ENCODE measurements at regions not wholly inside any gene's neighbourhood (a gene's known extent, or its start where the extent isn't known, plus 50 kb on each side); places are given as distances from the start of the nearest gene placed in this dataset.
"Not testable (repeated sequence)": the region's sequence is repeated elsewhere in the genome, so short reads cannot be mapped to it uniquely, and the experiment has no call there.

DNA sequence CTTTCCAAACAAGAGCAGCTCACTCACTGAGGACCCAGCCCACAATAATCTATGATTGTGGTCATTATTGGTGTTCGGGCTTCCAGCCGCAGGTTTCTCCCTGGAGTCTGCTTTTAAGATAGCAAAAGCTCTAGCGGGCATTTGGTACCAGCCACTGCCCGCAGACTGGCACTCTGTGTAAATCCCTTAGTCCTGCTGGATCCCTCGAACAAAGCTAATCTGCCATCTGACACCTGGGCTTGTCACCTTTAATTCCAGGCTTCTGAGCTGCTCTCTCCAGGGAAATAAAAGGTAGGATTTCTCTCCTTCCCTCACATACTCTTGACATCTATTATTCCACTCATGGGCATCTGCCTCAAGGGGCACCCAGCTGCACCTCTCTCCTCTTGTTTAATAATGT lies 158.7 kb downstream of the PDCD6IP start:
- no peak for DNase-seq

DNA sequence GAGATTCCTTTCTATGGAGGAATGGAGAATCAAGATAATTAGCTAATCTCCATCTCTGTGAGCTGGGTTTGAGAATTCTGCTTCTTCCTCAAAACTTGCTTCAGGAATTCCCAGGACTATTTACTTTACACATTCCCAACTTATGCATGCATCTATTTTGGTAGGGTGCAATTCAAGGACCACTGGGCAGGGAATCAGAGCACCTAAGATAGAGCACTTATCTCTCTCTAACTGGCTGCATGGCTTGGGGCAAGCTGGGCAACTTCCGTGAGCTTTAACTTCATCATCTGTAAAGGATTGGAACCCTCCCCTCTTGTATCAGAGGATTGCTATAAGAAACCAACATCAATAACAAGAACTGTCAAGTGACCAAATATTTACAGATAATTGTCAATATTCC lies 160.2 kb downstream of the PDCD6IP start:
- DNase-seq: no peak

DNA sequence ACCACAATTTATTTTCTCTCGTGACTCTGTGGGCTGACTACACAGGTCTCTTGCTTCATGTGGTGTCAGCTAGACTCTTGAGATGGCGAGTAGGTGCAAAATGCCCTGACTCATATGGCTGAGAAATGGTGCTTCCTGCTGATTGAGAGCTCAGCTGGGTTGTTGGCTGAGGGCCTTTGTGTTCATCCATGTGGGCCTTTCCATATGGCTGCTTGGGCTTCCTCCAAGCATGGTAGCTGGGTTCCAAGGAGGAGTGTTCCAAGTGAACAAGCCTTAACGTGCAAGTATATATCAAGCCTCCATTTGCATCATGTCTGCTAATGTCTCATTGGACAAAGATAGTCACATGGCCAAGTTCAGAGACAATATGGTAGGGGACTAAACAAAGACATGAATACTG lies 164.0 kb downstream of the PDCD6IP start:
- DNase-seq: no peak

DNA sequence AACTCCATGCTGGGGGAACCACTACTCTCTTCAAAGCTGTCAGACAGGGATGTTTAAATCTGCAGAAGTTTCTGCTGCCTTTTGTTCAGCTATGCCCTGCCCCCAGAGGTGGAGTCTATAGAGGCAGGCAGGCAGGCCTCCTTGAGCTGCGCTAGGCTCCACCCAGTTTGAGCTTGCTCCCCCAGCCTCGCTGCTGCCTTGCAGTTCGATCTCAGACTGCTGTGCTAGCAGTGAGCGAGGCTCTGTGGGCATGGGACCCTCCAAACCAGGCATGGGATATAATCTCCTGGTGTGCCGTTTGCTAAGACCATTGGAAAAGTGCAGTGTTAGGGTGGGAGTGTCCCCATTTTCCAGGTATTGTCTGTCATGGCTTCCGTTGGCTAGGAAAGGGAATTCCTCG lies 171.8 kb downstream of the PDCD6IP start:
- not testable (repeated sequence) for DNase-seq

DNA sequence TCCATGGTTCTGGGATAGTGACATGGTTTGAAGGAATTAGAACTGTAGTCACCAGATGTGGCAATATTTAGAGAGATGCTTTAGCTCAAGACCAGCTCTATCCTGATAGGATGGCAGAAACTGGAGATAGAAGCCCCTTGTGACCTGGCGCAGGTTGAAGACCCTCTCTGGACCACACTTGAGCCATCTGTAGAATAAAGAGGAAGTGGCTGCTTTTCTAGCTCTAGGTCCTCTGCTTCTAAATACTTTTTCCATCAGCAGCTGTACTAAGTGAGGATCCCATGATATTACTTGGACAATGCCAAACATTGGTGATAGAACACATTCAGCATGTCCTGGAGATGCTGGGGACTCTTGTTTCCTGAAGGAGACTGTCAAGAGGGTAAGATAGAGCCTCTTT lies 172.6 kb downstream of the PDCD6IP start:
- DNase-seq: no peak

DNA sequence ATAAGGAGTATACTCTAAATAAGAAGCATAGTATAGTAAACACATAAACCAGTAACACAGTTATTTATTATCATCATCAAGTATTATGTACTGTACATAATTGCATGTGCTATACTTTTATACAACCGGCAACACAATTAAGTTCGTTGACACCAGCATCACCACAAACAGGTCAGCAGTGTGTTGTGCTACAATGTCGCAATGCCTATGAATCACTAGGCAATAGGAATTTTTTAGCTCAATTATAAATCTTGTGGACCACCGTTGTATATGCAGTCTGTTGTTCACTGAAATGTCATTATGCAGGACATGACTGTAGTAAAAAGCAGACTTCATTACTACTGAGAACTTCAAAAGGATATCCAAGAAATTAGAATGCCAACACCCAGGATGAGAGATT lies 177.0 kb downstream of the PDCD6IP start:
- no peak for DNase-seq

DNA sequence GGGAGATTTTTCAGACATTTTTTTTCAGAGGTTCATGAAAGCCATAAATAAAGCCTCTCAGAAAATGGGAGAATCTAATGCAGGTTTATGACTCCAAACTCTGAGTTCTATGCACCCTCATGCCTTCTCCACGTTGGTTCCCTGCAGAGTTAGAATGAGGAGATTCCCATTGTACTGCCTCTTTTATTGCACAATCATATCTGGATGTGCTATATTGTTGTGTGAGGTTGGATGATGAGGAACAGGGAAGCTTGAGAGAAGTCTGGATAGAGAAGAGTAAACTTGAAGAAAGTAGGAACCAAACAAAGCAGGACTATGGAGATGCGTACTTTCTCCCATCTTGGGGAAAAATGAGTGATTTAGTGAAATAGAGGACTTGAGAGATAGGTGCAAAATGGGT lies 178.8 kb downstream of the PDCD6IP start:
- no peak for DNase-seq

DNA sequence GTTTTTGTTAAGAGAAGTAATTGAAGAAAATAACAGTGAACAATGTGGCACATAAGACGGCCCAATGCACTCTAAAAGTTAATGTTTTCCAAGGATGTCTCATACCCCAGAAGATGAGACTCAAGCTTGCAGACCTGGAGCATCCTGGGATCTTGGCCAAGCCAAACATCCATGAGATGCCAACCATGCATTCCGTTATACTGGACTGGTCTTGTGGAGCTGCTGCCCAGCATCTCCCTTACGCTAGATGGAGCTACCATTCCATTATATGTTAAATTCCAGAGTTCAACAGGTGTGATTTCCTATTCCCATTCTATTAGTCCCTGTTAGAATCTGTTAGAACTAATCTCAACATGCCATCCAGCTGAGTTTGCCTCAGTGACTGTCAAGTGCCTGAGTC lies 181.8 kb downstream of the PDCD6IP start:
- DNase-seq: peak; percentile 2

DNA sequence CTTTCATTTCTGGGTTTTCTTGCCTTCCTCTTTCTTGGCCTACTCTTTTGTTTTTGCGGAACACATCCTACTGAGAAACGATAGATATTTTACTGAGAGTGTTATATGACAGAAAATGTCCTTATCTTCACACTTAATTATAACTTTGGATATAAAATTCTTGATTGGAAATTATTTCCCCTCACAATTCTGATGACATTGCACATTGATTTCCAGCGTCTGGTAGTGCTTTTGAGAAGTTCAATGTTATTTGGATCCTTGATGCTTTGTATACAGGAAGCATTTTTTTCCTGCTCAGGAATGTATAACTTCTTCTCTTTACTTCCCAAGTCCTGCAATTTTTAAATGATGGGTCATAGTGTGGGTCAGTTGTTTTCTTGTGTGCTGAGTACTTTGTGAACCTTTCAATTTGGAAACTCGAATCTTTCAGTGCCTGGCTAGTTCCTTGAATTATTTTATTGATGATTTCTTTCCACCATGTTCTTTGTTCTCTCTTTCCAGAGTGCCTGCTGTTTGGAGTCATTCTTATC lies 183.9 kb downstream of the PDCD6IP start:
- no peak for DNase-seq

DNA sequence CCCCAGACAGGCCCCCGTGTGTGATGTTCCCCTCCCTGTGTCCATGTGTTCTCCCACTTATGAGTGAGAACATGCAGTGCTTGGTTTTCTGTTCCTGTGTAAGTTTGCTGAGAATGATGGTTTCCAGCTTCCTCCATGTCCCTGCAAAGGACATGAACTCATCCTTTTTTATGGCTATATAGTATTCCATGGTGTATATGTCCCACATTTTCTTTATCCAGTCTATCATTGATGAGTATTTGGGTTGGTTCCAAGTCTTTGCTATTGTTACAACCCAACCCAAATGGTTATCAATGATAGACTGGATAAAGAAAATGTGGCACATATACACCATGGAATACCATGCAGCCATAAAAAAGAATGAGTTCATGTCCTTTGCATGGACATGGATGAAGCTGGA lies 184.5 kb downstream of the PDCD6IP start:
- DNase-seq: not testable (repeated sequence)

DNA sequence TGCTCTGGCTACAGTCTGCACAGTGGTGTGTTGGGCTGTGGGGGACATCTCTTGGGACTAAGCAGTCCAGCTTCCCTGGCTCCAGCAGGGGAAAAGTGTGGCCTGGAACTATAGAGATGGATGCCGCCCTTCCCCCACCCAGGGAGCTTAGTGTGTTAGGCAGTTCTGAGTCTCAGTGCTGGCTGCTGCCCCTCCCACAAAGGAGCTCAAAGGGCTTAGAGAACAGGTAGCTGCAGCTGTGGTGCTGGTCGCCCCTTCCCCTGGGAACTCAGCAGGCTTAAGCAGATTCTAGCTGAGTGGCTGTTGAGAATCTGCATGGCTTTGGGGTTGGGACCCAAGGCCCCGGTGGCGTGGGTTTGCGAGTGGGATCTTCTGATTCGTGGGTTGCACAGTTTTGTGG lies 190.8 kb downstream of the PDCD6IP start:
- DNase-seq: no peak

DNA sequence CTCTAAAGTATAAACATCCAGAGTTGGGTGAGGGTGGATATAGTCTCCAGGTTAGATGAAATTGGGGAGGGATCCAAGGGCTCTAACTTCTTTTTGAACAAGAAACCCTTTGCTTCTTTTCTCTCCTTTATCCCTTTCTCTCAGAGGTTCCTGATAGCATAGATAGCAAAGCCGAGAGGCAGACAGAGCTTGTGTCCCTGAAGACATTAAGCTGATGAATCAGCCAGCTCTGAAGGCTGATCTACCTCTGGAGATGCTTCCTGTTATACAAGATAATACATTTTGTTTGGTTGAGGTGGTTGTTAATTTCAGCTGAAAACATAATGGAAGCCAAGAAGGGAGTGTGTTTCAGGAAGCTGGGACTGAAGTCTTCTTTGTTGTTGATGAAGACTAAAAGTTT lies 193.2 kb downstream of the PDCD6IP start:
- DNase-seq: no peak

DNA sequence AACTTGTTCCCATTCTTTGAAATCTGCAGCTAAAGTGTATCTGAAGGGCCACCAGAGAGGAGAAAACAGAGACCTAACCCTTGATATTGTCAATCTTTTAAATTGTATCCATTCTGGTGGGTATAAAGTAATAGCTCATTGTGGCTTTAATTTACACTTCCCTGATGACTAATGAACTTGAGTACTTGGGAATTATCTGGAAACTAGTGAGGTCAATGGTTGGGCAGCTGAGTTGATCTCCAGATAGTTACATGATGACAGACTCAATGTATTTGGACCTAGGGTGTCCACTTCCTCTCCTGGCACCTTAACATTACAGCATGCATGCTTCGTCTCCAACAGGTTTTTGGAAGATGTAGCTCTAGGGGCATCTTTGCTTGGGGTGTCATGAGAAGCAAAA lies 195.2 kb downstream of the PDCD6IP start:
- DNase-seq: no peak

DNA sequence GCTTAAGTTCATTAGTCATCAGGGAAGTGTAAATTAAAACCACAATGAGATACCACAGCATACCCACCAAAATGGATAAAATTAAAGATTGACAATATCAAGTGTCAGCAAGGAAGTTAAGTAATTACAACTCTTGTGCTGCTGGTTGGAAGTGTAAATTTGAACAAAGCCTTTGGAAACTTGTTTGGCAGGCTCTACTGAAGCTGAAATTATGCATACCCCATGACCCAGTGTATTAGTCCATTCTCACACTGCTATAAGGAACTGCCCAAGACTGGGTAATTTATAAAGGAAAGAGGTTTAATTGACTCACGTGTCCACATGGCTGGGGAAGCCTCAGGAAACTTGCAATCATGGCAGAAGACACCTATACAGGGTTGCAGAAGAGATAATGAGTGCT lies 196.1 kb downstream of the PDCD6IP start:
- no peak for DNase-seq

DNA sequence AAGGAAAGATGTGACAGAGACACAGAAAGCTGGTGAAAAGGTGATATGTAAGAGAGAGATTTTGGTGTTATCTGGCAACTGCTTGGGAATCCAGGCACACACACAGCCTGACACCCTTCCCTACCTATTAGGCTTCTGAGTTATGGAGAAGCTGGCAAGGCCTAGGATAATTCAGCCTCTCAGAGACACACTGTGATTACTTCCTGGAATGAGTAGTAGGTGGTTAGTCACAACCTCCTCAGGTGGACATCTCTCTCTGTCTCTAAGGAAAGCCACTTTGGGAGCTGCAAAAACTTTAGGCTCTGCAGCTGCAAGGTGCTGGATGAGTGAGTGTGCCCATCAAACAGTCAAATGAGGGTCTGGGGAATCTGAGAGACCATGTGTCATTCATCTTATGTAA lies 201.9 kb downstream of the PDCD6IP start:
- DNase-seq: no peak

DNA sequence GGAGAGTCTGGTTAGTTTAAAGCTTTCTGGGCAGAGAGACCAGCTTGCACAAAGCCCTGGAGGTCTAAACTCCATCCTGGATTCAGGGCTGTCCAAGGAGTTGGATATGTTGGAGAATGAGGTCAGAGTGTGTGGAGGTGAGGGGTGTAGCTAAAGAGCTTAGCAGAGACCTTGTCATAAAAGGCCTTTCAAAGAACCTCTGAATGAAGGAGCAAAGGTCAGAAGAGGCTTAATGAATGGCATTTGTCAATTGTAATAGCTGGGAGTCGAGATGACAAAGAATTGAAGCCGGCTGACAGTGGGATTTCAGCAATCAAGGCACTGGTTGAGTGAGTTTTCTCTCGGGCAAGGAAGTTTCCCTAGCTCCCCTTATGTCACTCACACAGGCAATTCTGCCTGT lies 202.6 kb downstream of the PDCD6IP start:
- DNase-seq: no peak

DNA sequence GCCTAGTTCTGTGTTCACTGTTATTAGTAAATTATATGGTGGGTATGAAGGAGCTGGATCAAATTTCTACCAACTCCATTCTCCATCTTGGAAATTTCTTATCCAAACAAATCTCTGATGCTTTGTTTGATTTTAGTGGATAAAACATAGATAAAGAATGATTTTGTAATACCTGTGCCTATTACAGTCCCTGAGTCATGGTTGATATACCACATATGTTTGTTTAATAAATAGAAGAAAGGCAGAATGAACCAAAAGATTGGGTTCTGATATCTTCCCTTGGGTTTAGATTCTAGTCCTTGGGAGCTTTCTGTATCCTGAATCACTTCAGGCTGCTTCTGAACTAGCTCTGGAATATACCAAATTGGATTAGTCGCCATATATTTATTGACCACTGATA lies 203.6 kb downstream of the PDCD6IP start:
- DNase-seq: no peak

DNA sequence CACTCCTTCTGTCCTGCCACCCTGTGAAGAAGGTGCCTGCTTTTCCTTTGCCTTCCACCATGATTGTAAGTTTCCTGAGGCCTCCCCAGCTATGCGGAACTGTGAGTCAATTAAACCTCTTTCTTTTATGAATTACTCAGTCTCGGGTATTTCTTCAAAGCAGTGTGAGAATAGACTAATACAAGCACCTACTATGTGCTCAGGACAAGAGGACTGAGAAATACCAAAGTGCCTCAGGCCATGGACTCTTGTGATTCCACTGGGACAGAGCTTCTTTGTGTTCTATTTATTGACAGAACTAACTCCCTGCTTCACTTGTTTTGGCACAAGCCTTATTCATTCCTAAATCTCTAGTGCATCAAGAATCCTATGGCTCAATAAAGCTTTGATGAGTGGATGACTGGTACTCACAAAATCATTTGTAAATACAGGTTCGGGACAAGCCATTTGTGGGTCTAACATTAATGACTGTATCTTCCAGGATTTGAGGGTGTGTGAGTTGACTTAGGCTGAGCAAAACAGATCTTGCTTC lies 204.2 kb downstream of the PDCD6IP start:
- no peak for DNase-seq

DNA sequence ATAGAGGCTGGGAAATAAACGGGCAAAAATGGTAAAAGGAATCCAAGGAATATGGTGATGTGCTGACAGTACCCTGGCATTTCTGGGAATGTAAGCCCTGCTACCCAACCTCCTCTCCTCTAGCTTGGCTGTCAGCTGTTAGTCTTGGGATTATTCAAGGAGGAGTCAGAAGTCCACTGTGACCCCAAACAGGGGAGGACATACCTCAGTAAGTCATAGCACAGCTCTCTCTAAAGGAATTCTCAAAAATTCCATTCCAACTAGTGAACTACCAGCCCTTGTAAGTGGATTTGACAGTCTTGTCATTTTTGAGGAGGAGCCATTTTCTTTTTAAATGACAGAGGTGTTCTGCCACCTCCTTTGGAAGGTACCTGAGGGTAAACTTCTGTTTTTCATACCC lies 207.5 kb downstream of the PDCD6IP start:
- DNase-seq: no peak

DNA sequence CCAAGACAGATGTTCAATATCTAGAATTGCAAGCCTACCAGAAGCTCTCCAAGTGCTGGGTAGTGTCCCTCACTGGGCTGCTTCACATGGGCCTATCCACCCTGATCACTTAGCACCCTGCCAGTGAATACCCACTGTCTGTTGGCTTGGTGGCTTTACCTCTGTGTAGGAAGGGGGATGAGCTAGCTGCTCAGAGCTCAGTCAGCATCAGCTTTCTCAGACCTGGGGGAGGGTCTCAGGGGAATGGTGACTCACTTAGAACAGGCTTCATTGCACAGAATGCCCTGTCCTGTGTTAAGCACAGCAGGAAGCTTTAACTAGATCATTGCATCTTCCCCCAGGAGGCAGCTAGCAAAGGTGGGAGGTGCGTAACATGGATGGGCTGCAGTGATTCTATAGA lies 209.8 kb downstream of the PDCD6IP start:
- DNase-seq: no peak

DNA sequence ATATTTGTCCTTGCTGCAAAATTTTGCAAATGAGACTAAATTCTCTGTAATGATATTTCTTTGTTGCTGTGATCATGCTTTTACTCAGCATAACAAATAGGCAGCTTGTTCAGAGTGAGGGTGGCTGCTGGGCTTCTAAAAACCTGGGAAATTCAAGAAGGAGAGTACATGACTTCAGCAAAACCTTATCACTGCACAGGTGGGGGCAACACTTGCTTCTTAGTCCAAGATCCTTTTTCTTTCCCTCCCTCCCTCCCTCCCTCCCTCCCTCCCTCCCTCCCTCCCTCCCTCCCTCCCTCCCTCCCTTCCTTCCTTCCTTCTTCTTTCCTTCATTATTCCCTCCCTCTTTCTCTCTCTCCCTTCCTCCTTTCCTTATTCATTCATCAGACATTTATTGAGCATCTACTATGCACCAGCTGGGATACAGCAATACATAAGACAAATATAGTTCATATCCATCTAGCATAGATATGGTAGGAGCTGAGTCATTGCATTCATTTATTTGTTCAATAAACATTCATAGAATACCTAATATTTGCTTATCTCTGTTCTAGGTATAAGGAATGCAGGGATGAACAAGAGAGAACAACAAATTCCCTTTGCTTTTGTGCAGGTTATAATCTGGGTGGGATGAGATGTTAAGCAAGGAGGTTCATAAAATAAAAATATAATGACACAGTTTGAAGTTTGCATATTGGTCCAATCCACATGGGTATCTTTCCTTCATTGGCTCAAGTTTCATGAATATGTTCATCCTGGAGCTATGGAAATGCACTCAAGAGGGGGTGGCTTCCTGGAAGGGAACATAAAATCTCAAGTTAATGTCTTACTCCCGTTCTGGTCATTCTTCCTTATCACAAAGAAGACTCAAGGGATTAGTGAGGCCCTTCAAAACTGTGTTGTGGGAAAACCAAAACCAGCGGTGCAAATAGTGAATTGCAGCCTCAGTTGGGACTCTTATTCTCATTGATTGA lies 210.7 kb downstream of the PDCD6IP start:
- no peak for DNase-seq

DNA sequence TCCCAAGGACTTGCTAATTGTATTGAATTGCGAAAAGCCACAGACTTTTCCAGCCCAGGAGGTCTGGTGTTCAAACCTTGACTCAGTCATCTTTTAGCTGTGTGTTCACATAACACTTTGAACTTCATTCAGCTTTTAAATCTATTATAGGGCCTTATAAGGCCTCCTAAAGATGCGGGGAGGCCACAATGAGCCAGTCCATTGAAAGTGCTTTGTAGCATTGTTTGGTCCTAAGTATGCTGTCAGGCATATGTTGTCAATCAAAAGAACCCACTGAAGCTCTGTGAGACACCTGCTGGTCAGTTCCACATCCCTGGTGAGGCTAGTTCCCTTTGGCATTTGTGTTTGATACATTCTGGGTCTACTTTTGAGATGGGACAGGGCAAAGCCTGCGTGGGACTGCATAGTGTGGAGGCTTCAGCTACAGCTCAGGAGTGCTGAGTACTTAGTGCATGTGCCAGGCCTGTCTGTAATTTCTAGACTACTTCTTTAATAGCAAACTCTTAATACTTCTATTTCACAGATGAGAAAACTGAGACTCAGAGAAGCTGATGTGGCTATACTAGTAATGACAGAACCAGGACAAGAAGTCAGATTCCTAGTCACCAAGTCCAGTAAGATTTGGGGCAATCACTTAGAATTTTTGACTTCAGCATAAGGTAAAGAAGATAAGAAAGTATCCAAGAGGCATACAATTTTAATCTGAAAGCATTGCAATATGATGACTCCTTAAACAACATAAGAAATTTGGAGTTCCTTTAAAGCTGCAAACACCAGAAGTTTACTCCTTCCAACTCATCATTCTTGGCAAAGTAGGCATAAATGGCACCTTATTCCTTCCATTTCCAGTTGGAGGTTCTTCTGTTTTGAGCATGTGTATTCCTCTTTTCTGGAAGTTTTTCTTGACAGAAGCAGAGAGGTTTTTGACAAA lies 213.0 kb downstream of the PDCD6IP start:
- DNase-seq: no peak

DNA sequence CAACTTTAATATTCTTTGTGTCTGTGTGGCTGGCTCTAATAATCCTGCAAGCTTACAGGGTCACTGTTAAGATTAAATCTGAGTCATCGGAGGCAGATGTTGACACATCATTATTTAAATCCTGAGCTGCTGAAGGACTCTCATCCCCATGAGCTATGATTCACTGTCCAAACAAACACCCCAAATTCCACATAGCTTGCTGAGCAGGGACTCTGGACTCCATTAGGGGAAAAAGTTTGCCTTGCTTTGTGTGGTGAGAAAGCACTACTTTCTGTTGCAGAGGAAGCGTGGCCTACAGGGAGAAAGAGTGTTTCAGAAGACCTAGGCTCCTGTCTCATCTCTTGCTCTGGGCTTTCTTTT lies 213.7 kb downstream of the PDCD6IP start:
- no peak for DNase-seq
